Transverse colon (tissue), 4 donors: ENCODE measurements at regions not wholly inside any gene's neighbourhood (a gene's known extent, or its start where the extent isn't known, plus 50 kb on each side); places are given as distances from the start of the nearest gene placed in this dataset.

Source experiments
- CTCF ChIP-seq, 5 experiments: fragments of 200-600 bp in 3 of 5; fragments of 450-650 bp in 2 of 5; sonication (generic) in 3 of 5; IDR thresholded peaks; 1 replicate in 2 of 5; 2 replicates in 3 of 5; pipeline ENCODE4 v1.5.1; 2016 to 2017; ENCODE audit warnings: antibody characterized with exemption in 5 of 5, inconsistent platforms in 3 of 5, mild to moderate bottlenecking in 2 of 5, moderate library complexity in 1 of 5
- POLR2A ChIP-seq: fragments of 450-650 bp; IDR thresholded peaks from one replicate; pipeline ENCODE4 v1.6.1; 2016; ENCODE audit warnings: antibody characterized with exemption, mild to moderate bottlenecking, moderate library complexity
- POLR2AphosphoS5 ChIP-seq, 3 donors: sonication (generic); formaldehyde crosslinking; IDR thresholded peaks; one replicate each; pipeline ENCODE4 v1.6.1; 2016; ENCODE audit warnings: antibody characterized with exemption in 3 of 3

- no peak for TF ChIP-seq CTCF (IDR thresholded peaks at IDR 0.05)
- no peak for TF ChIP-seq POLR2A
- TF ChIP-seq POLR2AphosphoS5 (IDR thresholded peaks at IDR 0.05): no peak
Measured at GRCh38 chr21:31509194-31510017, 150.1 kb upstream of the SOD1 start.
